WTC11 (cell line): ENCODE measurements at regions not wholly inside any gene's neighbourhood (a gene's known extent, or its start where the extent isn't known, plus 50 kb on each side); places are given as distances from the start of the nearest gene placed in this dataset.

Experiments used
- ATAC-seq: fragments of 200-7000 bp; cut with Tn5 transposase; 2 replicates; pipeline ENCODE4 v1.10.0; 2021; ENCODE audit warnings: mild to moderate bottlenecking, moderate library complexity
- CTCF ChIA-PET: fragments of 300-600 bp; sonication (Branson Sonifier 250); formaldehyde crosslinking; loops from one replicate; lab custom pipeline; 2021; ENCODE audit warnings: antibody characterized with exemption; lab: Charles Lee
- POLR2A ChIA-PET: fragments of 350-600 bp; sonication (Branson Sonifier 250); formaldehyde crosslinking; loops from one replicate; lab custom pipeline; 2021; ENCODE audit warnings: antibody characterized with exemption; lab: Charles Lee
- DNase-seq: peaks from one replicate; pipeline ENCODE4 v3.0.0; 2021; ENCODE audit warnings: low spot score
- H3K27ac Mint-ChIP-seq: 2 replicates; pipeline ENCODE4 v1.8.0; 2021; ENCODE audit warnings: mixed read lengths
- H3K27me3 Mint-ChIP-seq: 2 replicates; pipeline ENCODE4 v1.8.0; 2021; ENCODE audit warnings: low read depth, mild to moderate bottlenecking, moderate library complexity, mixed read lengths
- H3K36me3 Mint-ChIP-seq: 2 replicates; pipeline ENCODE4 v1.8.0; 2021; ENCODE audit warnings: mixed read lengths
- H3K4me1 Mint-ChIP-seq: 2 replicates; pipeline ENCODE4 v1.8.0; 2022; ENCODE audit warnings: mixed read lengths
- H3K4me3 Mint-ChIP-seq: 2 replicates; pipeline ENCODE4 v1.8.0; 2021; ENCODE audit warnings: mild to moderate bottlenecking, moderate library complexity, mixed read lengths
- H3K9me3 Mint-ChIP-seq: 2 replicates; pipeline ENCODE4 v1.8.0; 2021; ENCODE audit warnings: mixed read lengths
- ATF1 ChIP-seq: sonication (generic); formaldehyde crosslinking; IDR thresholded peaks from 2 replicates; pipeline ENCODE4 v1.8.1; 2023; ENCODE audit warnings: mild to moderate bottlenecking, moderate library complexity, missing genetic modification reagents
- CBFB ChIP-seq: sonication (generic); formaldehyde crosslinking; IDR thresholded peaks from 2 replicates; pipeline ENCODE4 v1.8.1; 2022; ENCODE audit warnings: mild to moderate bottlenecking, low read depth, missing genetic modification reagents
- ELF4 ChIP-seq: sonication (generic); formaldehyde crosslinking; IDR thresholded peaks from 2 replicates; pipeline ENCODE4 v1.8.1; 2022; ENCODE audit warnings: low read depth, mild to moderate bottlenecking, moderate library complexity, missing genetic modification reagents
- ETV6 ChIP-seq: sonication (generic); formaldehyde crosslinking; IDR thresholded peaks from 2 replicates; pipeline ENCODE4 v1.8.1; 2022; ENCODE audit warnings: mild to moderate bottlenecking, missing genetic modification reagents
- FOXJ3 ChIP-seq: sonication (generic); formaldehyde crosslinking; IDR thresholded peaks from 2 replicates; pipeline ENCODE4 v1.9.0; 2021; ENCODE audit warnings: missing genetic modification reagents, mild to moderate bottlenecking, borderline replicate concordance
- KAT7 ChIP-seq: sonication (generic); formaldehyde crosslinking; IDR thresholded peaks from 2 replicates; pipeline ENCODE4 v1.8.1; 2023; ENCODE audit warnings: missing genetic modification reagents, mild to moderate bottlenecking, borderline replicate concordance
- MYBL2 ChIP-seq: sonication (generic); formaldehyde crosslinking; IDR thresholded peaks from 2 replicates; pipeline ENCODE4 v1.8.1; 2023; ENCODE audit warnings: mild to moderate bottlenecking, moderate library complexity, missing genetic modification reagents
- TCF7 ChIP-seq: sonication (generic); formaldehyde crosslinking; IDR thresholded peaks from 2 replicates; pipeline ENCODE4 v1.8.0; 2022; ENCODE audit warnings: mild to moderate bottlenecking, low read depth, missing genetic modification reagents, moderate library complexity
- ZNF138 ChIP-seq: sonication (generic); formaldehyde crosslinking; conservative IDR thresholded peaks from 2 replicates; pipeline ENCODE4 v1.8.1; 2022; ENCODE audit warnings: mild to moderate bottlenecking, moderate library complexity, missing genetic modification reagents
- ZNF263 ChIP-seq: sonication (generic); formaldehyde crosslinking; IDR thresholded peaks from 2 replicates; pipeline ENCODE4 v1.8.1; 2022; ENCODE audit warnings: low read depth, mild to moderate bottlenecking, moderate library complexity, missing genetic modification reagents
- ZNF671 ChIP-seq: fragments of 250-450 bp; sonication (Bioruptor Pico); IDR thresholded peaks from 2 replicates; pipeline ENCODE4 v1.8.0; 2021; ENCODE audit warnings: mild to moderate bottlenecking
- TF ChIP-seq, protein P1 (sequence below): sonication (generic); formaldehyde crosslinking; conservative IDR thresholded peaks from 2 replicates; pipeline ENCODE4 v1.8.1; 2023; ENCODE audit warnings: mild to moderate bottlenecking, low read depth, missing genetic modification reagents, moderate library complexity
- TF ChIP-seq, protein P2 (sequence below): sonication (generic); formaldehyde crosslinking; IDR thresholded peaks from 2 replicates; pipeline ENCODE4 v1.8.1; 2023; ENCODE audit warnings: mild to moderate bottlenecking, missing genetic modification reagents, moderate library complexity
- TF ChIP-seq, protein P3 (sequence below): sonication (generic); formaldehyde crosslinking; IDR thresholded peaks from 2 replicates; pipeline ENCODE4 v1.8.1; 2022; ENCODE audit warnings: mild to moderate bottlenecking, moderate library complexity, missing genetic modification reagents
- TF ChIP-seq, protein P4 (sequence below): sonication (generic); formaldehyde crosslinking; IDR thresholded peaks from 2 replicates; pipeline ENCODE4 v1.8.0; 2022; ENCODE audit warnings: mild to moderate bottlenecking, missing genetic modification reagents
- TF ChIP-seq, protein P5 (sequence below): sonication (generic); formaldehyde crosslinking; IDR thresholded peaks from 2 replicates; pipeline ENCODE4 v1.8.0; 2022; ENCODE audit warnings: mild to moderate bottlenecking, missing genetic modification reagents
- TF ChIP-seq, protein P6 (sequence below): fragments of 250-450 bp; sonication (Bioruptor Pico); IDR thresholded peaks from 2 replicates; pipeline ENCODE4 v1.9.0; 2021; ENCODE audit warnings: moderate library complexity, mild to moderate bottlenecking, inconsistent platforms, borderline replicate concordance
- TF ChIP-seq, protein P7 (sequence below): fragments of 250-450 bp; sonication (Bioruptor Pico); IDR thresholded peaks from 2 replicates; pipeline ENCODE4 v1.9.0; 2021; ENCODE audit warnings: mild to moderate bottlenecking
- TF ChIP-seq, protein P8 (sequence below): sonication (generic); formaldehyde crosslinking; IDR thresholded peaks from 2 replicates; pipeline ENCODE4 v1.8.0; 2023; ENCODE audit warnings: missing genetic modification reagents, mild to moderate bottlenecking, borderline replicate concordance
- TF ChIP-seq, protein P9 (sequence below): sonication (generic); formaldehyde crosslinking; IDR thresholded peaks from 2 replicates; pipeline ENCODE4 v1.8.1; 2023; ENCODE audit warnings: mild to moderate bottlenecking, missing genetic modification reagents

DNA sequence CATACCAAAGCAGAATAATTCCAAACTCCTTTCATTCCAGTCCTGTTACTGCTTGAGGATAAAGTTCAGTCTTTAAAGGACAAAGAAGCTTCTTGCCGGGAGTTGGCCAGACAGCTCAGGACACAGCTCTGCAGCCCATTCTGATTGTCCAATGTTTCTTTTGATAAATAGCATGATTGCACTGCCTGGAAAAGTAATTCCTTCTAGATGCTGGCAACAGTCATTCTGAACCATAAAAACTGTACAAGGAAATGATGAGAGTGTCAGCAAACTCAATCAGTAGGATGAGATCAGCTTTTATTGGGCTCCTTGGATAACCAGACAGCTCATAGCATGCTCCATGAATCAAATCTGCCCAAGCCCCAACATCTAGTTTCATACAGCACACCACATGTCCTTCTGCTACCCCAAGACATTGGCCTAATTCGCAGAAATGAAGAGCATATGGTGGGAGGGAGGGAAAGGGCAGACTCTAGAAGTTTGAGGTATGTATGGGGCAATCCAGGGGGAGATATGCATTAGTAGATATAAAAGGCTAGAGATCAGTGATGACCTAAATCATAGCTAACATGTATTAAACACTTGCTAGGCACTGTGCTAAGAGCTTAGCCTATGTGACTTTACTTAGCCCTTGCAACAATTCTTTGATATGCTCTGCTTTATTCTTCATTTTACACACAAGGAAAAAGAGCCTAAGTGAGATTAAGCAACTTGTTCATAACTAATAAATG, 219.9 kb upstream of the NREP start:
- Mint-ChIP-seq H3K27me3 (no peaks in the 10 kb centered on the region), H3K4me3 (no peak overlapping the region), H3K9me3 (no peaks in the 10 kb centered on the region), H3K27ac (no peak overlapping the region), H3K36me3 (no peaks in the 10 kb centered on the region), H3K4me1 (no peaks in the 10 kb centered on the region)
- no peak for DNase-seq
- TF ChIP-seq CBFB = no peak
- TF ChIP-seq, protein P1, sequence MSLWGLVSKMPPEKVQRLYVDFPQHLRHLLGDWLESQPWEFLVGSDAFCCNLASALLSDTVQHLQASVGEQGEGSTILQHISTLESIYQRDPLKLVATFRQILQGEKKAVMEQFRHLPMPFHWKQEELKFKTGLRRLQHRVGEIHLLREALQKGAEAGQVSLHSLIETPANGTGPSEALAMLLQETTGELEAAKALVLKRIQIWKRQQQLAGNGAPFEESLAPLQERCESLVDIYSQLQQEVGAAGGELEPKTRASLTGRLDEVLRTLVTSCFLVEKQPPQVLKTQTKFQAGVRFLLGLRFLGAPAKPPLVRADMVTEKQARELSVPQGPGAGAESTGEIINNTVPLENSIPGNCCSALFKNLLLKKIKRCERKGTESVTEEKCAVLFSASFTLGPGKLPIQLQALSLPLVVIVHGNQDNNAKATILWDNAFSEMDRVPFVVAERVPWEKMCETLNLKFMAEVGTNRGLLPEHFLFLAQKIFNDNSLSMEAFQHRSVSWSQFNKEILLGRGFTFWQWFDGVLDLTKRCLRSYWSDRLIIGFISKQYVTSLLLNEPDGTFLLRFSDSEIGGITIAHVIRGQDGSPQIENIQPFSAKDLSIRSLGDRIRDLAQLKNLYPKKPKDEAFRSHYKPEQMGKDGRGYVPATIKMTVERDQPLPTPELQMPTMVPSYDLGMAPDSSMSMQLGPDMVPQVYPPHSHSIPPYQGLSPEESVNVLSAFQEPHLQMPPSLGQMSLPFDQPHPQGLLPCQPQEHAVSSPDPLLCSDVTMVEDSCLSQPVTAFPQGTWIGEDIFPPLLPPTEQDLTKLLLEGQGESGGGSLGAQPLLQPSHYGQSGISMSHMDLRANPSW (CRISPR knock-in tag) = no peak
- ChIA-PET CTCF (no interaction called here), POLR2A (no interaction called here)
- ATAC-seq = no peak

DNA sequence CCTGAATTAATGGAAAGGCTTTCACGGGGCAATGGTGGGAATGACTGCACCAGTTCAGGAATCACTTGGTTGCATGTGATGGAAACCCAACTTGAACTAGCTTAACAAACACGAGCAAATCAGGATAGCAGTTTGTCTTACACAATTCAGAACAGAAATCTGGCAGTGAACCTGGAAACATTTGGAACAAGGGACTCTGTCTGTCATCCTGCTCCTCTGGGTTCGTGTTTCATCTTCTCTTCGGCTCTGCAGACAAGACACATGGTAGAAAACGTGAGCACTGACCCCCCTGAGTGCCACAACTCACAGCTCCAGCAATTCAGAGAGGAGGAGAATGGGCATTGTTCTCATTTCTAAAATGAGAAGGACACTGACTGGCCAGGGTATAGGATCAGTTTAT, 218.1 kb upstream of the NREP start:
- no peaks in the 10 kb centered on the region for H3K36me3 Mint-ChIP-seq
- CTCF ChIA-PET = no interaction called here
- no peak for ATAC-seq
- no peak for TF ChIP-seq MYBL2
- no peak for TF ChIP-seq ZNF263 (CRISPR knock-in tag)
- TF ChIP-seq, protein P2, sequence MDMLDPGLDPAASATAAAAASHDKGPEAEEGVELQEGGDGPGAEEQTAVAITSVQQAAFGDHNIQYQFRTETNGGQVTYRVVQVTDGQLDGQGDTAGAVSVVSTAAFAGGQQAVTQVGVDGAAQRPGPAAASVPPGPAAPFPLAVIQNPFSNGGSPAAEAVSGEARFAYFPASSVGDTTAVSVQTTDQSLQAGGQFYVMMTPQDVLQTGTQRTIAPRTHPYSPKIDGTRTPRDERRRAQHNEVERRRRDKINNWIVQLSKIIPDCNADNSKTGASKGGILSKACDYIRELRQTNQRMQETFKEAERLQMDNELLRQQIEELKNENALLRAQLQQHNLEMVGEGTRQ = no peak
- TF ChIP-seq, protein P3, sequence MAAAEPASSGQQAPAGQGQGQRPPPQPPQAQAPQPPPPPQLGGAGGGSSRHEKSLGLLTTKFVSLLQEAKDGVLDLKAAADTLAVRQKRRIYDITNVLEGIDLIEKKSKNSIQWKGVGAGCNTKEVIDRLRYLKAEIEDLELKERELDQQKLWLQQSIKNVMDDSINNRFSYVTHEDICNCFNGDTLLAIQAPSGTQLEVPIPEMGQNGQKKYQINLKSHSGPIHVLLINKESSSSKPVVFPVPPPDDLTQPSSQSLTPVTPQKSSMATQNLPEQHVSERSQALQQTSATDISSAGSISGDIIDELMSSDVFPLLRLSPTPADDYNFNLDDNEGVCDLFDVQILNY (CRISPR knock-in tag) = no peak
- TF ChIP-seq ZNF138 (CRISPR knock-in tag) = no peak
- TF ChIP-seq, protein P4, sequence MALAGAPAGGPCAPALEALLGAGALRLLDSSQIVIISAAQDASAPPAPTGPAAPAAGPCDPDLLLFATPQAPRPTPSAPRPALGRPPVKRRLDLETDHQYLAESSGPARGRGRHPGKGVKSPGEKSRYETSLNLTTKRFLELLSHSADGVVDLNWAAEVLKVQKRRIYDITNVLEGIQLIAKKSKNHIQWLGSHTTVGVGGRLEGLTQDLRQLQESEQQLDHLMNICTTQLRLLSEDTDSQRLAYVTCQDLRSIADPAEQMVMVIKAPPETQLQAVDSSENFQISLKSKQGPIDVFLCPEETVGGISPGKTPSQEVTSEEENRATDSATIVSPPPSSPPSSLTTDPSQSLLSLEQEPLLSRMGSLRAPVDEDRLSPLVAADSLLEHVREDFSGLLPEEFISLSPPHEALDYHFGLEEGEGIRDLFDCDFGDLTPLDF (CRISPR knock-in tag) = no peak
- TF ChIP-seq, protein P5, sequence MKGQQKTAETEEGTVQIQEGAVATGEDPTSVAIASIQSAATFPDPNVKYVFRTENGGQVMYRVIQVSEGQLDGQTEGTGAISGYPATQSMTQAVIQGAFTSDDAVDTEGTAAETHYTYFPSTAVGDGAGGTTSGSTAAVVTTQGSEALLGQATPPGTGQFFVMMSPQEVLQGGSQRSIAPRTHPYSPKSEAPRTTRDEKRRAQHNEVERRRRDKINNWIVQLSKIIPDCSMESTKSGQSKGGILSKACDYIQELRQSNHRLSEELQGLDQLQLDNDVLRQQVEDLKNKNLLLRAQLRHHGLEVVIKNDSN (CRISPR knock-in tag) = no peak
- TF ChIP-seq, protein P6, sequence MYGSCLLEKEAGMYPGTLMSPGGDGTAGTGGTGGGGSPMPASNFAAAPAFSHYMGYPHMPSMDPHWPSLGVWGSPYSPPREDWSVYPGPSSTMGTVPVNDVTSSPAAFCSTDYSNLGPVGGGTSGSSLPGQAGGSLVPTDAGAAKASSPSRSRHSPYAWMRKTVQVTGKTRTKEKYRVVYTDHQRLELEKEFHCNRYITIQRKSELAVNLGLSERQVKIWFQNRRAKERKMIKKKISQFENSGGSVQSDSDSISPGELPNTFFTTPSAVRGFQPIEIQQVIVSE (CRISPR knock-in tag) = no peak
- TF ChIP-seq ELF4 (CRISPR knock-in tag) = no peak
- TF ChIP-seq, protein P7, sequence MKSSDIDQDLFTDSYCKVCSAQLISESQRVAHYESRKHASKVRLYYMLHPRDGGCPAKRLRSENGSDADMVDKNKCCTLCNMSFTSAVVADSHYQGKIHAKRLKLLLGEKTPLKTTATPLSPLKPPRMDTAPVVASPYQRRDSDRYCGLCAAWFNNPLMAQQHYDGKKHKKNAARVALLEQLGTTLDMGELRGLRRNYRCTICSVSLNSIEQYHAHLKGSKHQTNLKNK (CRISPR knock-in tag) = no peak
- no peak for TF ChIP-seq FOXJ3 (CRISPR knock-in tag)
- no peak for TF ChIP-seq ATF1 (CRISPR knock-in tag)
- no peak for TF ChIP-seq ETV6
- TF ChIP-seq TCF7 (CRISPR knock-in tag) = no peak
- TF ChIP-seq KAT7 = no peak
- TF ChIP-seq, protein P8, sequence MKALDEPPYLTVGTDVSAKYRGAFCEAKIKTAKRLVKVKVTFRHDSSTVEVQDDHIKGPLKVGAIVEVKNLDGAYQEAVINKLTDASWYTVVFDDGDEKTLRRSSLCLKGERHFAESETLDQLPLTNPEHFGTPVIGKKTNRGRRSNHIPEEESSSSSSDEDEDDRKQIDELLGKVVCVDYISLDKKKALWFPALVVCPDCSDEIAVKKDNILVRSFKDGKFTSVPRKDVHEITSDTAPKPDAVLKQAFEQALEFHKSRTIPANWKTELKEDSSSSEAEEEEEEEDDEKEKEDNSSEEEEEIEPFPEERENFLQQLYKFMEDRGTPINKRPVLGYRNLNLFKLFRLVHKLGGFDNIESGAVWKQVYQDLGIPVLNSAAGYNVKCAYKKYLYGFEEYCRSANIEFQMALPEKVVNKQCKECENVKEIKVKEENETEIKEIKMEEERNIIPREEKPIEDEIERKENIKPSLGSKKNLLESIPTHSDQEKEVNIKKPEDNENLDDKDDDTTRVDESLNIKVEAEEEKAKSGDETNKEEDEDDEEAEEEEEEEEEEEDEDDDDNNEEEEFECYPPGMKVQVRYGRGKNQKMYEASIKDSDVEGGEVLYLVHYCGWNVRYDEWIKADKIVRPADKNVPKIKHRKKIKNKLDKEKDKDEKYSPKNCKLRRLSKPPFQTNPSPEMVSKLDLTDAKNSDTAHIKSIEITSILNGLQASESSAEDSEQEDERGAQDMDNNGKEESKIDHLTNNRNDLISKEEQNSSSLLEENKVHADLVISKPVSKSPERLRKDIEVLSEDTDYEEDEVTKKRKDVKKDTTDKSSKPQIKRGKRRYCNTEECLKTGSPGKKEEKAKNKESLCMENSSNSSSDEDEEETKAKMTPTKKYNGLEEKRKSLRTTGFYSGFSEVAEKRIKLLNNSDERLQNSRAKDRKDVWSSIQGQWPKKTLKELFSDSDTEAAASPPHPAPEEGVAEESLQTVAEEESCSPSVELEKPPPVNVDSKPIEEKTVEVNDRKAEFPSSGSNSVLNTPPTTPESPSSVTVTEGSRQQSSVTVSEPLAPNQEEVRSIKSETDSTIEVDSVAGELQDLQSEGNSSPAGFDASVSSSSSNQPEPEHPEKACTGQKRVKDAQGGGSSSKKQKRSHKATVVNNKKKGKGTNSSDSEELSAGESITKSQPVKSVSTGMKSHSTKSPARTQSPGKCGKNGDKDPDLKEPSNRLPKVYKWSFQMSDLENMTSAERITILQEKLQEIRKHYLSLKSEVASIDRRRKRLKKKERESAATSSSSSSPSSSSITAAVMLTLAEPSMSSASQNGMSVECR (CRISPR knock-in tag) = no peak
- TF ChIP-seq, protein P9, sequence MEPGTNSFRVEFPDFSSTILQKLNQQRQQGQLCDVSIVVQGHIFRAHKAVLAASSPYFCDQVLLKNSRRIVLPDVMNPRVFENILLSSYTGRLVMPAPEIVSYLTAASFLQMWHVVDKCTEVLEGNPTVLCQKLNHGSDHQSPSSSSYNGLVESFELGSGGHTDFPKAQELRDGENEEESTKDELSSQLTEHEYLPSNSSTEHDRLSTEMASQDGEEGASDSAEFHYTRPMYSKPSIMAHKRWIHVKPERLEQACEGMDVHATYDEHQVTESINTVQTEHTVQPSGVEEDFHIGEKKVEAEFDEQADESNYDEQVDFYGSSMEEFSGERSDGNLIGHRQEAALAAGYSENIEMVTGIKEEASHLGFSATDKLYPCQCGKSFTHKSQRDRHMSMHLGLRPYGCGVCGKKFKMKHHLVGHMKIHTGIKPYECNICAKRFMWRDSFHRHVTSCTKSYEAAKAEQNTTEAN (CRISPR knock-in tag) = no peak
- TF ChIP-seq ZNF671 (CRISPR knock-in tag) = no peak
- DNase-seq = no peak
- H3K4me3 Mint-ChIP-seq = no peak overlapping the region
- POLR2A ChIA-PET = no interaction called here
- H3K9me3 Mint-ChIP-seq = no peaks in the 10 kb centered on the region
- H3K4me1 Mint-ChIP-seq = no peaks in the 10 kb centered on the region
- H3K27ac Mint-ChIP-seq = no peak overlapping the region
- no peaks in the 10 kb centered on the region for H3K27me3 Mint-ChIP-seq
